ENCODE measurements at regions not wholly inside any gene's neighbourhood (a gene's known extent, or its start where the extent isn't known, plus 50 kb on each side); places are given as distances from the start of the nearest gene placed in this dataset.

DNA sequence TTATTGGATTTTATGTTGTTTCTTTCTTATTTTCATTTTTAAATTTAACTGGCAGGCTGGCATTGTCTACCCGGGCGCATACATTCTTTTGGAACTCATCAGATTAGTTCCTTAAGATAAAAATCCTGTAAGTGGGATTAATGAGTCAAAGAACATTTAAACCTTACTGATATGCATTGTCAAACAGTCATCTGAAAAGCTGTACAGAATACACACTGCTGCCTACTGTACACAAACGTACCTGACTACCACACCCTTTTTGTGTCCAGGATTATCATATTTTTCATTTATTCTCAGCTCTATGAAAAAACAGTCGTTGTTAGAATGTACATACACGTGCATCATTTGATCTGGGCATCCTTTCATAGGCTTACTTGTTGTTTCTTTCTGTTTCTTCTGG lies 358.3 kb downstream of the EFNB2 start:
- no peak for DNase-seq (ENCODE audit: low read depth in 2 of 3, low spot score in 1 of 3)

DNA sequence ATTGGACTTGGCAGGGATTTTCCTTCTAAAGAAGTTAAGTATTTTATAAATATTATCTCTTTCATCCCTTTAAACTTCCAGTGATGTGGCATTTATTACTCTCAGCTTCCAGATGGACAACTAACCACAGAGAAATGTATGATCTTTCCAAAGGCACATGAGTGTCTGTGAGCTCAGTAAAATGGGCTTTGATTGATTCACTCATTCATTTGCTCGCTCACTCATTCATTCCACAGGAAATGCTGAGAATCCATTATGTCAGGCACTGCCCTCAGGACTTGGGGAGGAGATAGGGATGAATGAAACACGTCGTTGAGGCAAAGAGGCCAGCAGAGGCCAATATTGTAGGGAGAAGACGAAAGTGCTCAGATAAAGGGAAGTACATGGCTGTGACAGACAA lies 359.3 kb downstream of the EFNB2 start:
- no peak for DNase-seq (ENCODE audit: low read depth in 2 of 3, low spot score in 1 of 3)

DNA sequence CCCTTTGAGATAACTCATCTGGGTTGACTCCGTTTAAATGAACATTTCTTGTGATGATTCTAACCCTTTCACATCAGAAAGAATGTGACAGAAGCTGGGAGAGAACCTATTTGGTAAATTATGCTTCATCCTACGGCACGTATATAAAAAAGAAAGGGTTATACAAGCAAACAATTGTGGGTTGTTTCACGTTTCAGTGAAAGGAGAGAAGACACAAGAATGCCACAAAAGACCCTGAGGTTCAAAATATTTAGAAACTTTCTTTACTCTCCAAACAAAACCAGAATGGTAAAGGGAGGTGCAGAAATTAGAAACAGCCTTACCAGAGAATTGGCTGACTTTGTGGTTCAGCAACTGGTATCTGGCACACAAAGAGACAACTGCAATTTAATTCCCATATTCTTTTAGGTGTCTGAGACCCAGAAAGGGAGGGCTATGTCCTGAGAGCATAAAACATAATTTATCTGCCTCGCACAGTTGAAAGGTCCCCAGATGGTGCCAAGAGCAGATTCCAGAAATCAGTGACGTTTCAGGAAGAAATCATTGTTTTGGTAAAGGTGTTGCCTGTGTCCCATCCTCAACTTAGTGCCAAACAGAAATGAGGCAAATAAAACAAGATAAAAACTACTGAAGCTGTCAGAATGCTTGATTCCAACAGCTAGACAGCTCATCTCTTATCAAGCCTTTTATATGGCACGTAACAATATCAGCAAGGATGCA lies 361.4 kb downstream of the EFNB2 start:
- no peak for DNase-seq (ENCODE audit: low read depth in 2 of 3, low spot score in 1 of 3)

DNA sequence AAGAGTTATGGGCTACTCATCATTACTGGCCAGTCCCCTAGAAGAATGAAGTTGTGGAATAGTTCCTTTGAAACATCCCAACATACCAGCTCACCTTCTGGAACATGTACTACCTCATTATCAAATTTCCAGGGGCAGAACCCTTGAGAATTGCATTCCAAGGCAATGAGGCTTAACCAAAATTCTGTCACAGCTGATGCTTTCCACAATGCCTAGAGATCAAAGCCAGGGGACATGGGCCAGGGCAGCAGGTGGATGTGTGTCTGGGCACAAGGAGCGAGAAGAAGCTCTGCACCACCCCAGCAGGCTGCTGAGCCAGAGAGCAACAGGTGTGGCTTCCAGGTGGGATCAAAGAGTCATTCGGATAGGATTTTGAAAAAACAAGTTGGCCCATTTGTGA lies 362.1 kb downstream of the EFNB2 start:
- DNase-seq (ENCODE audit: low read depth in 2 of 3, low spot score in 1 of 3), result no peak

DNA sequence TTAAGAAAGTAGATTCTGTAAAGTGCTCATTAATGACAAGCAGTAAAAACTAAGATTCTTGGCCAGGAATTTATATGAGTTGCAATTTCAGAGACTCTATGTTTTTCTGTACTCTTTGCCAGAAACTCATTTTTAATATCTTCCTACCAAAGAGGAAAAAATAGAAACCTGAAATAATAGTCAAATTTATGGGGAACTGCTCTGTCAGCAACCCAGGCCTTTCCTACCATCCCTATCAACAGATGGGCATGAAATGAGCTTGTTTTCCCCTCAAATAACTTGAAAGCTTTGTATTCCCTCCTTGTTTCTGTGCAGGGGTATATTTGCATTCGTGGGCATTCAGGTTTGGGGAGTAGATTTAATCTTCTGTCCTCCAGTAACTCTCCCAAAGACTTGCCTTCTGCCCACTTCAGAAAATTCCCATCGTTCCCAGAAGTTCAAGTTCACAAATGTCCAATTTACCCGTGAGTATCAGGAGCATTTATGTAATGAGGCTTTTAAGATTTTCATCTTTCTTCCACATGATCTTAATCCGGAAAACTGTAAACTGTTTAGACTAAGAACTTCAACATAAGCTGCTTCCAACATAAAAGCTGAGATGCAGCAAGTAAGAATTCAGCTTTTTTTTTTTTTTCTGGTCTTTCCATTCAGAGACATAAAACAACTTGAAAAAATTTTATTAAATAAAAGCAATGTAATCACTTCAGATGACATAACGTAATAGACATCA lies 363.1 kb downstream of the EFNB2 start:
- DNase-seq (ENCODE audit: low read depth in 2 of 3, low spot score in 1 of 3), result no peak

DNA sequence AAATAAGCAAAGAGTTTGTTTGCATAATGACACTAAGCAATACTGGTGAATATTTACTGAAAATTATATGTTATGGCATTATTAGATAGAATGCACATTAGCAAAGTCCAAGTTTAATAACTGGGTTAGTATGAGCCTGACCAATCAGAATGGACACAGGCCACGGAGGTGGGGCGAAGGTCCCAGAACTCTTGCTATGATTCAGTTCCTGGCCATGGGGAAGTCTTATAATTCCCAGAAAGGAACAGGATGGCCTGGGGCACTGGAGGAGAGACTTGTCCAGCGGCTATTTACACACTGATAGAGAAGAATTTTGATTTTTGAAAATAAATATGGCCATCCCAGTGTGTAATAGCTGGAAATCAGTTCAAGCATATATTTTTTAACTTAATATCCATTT lies 372.0 kb downstream of the EFNB2 start:
- no peak for DNase-seq (ENCODE audit: low read depth in 2 of 3, low spot score in 1 of 3)

DNA sequence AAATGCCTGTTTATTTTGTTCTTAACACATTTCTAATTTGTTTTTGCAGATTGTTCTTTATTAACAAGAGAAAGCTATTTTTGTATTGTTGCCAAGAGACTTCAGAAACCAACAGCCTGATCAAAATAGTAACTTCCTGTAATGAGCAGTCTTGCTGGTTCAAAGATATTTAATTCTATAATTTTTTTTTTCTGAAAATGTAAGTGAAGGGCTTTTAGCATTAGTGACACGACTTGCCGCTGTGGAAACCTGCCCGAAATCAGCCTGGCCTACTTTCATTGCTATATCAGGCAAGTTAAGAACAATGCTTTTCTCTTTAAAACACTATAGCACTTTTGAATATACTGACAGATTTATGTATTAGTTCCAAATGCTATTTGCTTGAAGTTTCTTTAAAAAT lies 374.3 kb downstream of the EFNB2 start:
- DNase-seq (ENCODE audit: low read depth in 2 of 3, low spot score in 1 of 3), result no peak

DNA sequence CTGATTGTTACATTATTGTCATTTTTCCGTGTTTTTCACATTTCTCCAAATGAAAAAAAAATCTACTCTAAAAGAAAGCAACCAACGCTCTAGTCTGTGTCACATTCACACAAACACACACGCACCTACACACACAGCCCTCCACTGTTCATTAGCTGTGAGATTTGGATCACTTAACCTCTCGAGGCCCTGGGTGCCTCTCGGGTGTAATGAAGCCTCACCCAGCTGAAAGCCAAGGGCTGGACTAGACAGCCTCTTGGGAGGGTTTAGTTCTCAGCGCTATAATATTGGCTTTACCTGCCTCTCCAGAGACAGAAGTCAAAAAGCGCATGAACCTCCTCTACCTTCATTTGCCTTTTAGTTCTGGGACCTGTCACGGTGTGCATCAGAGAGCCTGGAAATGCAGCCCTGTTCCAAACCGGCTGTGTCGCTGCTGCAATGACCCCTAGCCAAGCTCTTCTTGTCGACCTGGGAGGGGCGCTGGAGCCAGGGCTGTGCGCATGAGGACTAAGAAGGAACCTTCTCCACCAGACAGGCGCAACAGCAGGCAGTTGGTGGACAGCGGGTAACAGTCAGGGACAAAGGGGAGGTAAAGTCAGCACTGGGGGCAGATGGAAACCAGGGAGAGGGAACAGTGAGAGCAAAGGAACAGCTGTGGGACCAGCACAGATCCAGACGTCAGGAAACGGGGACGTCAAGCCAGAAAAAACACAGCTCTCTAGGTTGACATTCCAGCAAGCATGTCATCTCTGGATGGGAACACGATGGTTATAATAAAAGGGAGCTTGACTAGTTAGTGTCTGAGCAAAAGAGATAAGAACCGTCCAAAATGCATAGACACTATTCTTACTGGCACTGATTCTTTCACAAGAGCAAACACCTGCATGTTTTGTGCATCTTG lies 375.9 kb downstream of the EFNB2 start:
- no peak for DNase-seq (ENCODE audit: low read depth in 2 of 3, low spot score in 1 of 3)

DNA sequence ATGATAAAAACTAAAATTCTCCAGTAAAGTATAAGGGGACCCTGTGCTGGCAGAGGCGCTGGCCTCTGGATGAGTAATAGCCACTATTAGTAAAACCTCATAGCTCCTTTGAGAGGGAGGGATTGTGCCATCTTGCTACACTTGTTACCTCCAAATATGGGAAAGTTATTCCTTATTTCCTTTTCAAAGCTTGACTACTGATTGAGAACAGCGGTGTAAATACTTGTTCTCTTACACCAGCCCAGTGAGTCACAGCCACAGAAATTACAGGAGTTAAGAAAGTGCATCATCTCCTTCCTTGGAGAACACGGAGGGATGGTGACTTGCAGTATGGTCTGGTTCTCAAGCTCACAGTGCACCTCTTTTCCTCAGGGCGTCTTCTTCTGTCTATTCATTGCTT lies 379.0 kb downstream of the EFNB2 start:
- DNase-seq (ENCODE audit: low read depth in 2 of 3, low spot score in 1 of 3), result no peak

DNA sequence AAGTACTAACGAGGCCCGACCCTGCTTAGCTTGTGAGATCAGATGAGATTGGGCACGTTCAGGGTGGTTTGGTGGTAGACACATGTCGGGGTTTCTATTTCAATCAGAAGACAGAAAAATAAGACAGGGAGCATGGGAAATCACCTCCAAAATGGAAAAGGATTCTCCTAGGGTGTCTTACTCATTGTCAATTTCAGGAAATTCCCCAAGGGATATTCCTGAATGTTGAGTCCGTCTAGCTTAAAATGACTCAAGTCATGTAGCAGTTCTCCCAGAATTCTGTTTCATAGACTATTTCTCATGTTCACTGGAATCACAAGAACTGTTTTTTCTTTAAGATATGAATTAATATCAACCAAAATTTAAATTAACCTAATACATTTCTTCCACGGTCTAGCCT lies 380.1 kb downstream of the EFNB2 start:
- no peak for DNase-seq (ENCODE audit: low read depth in 2 of 3, low spot score in 1 of 3)

DNA sequence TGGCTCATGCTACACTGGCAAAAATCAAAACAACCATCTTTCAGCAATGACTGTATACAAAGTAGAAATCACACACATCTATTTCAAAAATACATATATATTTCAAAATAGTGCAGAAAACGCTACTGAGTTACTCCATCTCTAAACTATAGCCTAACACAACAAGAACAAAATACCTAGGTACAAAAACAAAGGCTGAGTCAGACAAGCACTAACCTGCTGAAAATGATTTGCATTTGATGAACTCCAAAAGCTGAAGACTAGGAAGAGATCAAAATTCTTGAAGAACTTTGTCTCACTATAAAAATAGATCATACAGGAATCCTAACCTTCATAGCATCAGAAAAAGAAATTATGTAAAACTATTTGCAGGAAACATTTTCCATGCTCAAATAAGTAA lies 381.6 kb downstream of the EFNB2 start:
- no peak for DNase-seq (ENCODE audit: low read depth in 2 of 3, low spot score in 1 of 3)

DNA sequence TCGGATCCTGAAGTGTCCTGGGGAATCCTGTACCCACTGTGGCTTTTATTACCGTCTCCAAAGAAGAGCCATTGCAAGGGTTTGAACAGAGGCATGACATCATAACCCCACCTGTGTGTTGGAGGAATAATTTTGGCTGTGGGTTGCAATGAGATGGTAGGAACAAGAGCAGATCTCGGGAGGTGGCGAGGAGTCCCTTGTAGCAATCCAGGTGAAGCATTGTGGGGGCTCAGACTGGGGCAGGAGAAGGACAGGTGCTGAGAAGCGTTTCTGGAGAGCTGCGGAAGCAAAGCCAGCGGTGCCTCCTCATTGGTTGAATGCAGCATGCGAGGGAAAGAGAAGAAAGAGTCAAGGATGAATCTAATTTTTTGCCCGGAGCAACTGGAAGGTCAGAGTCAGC lies 382.4 kb downstream of the EFNB2 start:
- DNase-seq (ENCODE audit: low read depth in 2 of 3, low spot score in 1 of 3), result no peak

DNA sequence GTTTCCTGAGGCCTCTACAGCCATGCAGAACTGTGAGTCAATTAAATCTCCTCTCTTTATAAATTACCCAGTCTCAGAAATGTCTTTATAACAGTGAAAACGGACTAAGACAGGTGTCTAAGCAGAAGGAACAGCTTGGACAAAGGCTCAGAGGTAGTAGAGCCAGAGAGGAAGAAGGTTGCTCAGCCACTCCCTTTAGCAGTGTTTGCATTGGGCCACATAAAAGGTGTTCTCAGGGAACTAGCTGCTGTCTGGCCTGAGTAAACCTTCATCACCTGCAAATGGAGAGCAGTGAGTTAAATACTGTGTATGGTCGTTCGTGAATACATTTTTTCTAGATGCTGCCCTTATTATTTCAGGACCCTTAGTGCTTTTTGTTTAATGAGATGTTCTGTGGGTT lies 383.4 kb downstream of the EFNB2 start:
- no peak for DNase-seq (ENCODE audit: low read depth in 2 of 3, low spot score in 1 of 3)

DNA sequence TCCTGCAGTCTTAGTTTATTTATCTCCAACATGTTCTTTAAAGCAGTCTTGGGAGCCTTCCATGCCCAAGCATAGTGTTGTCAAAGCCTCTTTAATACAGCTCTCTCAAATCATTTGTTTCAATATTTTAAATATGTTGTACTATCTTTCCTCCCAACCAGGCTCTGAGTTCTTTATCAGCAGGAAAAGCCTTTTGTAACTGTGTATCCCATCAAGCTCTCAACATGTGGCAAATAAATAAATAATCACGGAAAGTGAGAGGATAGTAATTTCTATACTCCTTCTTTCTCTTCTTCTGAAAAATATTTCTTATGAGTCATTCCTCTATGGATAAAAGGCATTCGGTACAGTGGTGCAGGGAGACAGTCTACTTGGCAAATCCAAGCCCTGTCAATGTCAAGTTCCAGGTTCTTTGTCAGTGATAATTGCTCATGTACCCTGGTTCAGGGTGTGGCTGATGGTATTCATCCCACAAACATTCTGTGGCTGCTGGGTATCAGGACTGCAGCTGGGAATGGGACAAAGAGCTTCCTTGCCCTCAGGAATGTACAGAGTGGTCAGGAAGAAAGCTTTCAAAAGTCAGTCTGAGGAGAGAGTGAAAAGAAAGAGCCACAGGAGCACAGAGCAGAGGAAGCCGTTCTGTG lies 384.3 kb downstream of the EFNB2 start:
- no peak for DNase-seq (ENCODE audit: low read depth in 2 of 3, low spot score in 1 of 3)

DNA sequence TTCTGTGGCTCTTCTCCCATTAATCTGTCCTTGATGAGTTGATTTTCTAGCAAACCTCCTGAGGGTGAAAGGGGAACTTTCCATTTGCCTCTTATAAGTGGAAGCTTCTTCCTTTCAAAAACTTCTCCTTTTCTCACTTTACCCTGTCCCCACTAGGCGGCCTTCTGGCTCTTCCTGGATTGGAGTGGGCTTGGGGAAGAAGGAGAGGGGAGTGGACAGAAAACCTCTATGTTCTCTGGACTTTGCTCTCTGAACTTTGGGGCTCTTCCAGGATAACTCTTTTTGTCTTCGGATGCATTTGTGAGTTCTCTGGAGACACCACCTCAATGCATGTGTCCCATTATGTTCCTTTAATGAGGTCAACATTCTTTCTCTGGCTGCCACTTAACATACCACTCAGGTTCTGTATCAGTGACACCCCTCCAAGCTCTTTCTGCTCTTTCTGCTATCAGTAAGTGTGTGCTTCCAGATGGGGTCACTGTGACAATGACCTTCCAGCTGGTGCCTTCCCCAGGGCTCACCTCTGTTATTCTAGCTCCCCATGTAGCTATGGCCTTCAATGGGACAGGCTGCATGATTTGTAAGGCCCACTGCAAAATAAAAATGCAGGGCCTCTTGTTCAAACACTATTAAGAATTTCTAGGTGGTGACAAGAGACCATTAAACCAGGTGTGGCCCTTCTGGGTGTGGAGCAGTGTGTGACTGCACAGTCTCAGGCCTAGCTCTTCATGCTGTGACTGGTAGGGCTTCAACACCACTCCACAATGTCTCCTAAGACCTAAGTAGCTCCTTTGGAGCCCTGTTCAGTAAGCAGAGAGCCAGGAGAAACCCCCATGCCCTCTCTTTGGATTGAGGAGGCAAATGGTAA lies 389.2 kb downstream of the EFNB2 start:
- no peak for DNase-seq (ENCODE audit: low read depth in 2 of 3, low spot score in 1 of 3)

DNA sequence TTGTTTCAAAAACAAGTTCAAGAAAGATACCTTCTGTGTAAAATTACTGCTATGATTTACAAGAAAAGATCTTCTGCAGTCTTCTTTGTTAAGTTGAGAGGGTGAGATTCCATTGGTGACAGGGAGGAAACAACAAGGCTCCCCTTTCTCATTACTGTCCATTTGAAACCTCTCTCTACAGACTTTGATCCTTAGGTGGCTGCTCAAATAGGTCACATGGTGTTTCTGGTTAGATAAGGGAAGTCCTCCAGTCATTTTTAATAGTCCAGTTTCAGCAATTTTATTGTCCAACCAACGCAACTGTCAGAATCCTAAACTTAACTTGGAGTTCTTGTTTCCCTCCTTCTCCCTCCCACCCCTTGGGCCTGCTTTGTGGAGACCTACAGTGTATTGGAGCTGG lies 390.4 kb downstream of the EFNB2 start:
- DNase-seq (ENCODE audit: low read depth in 2 of 3, low spot score in 1 of 3), result no peak

DNA sequence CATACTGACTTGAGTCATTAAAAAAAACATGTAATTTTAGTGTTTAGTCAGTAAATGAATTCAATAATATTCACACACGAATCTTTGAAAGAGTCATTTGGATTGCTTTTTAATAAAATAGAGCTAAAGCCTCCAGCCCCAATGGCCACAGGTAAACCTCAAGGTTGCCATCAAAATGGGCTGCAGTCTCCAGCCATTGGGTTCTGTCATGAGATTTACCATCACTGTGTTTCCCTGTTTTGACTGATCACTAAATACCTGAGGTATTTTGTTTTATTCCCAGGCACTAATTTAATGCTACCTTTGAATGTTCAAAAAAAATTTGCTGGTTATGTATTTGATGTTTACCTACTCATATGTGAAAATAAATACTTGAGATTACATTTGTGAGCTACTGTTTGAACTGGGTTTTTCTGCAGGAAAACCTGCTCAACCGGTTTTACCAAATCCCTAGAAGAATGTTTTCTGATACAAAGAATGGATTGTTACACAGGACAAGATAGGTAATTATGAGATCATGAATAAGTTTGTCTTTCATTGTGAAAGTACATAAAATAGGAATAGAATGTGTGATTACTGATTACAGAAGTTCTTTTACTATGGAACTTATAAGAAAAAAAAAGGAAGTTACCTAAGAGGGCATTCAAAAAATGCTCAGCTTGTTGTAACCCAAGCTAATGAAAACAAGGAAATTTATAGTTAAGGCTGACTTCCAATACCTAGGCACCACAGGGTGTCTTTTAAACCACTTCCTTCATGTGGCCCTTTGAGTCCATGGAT lies 391.3 kb downstream of the EFNB2 start:
- DNase-seq (ENCODE audit: low read depth in 2 of 3, low spot score in 1 of 3), result no peak

DNA sequence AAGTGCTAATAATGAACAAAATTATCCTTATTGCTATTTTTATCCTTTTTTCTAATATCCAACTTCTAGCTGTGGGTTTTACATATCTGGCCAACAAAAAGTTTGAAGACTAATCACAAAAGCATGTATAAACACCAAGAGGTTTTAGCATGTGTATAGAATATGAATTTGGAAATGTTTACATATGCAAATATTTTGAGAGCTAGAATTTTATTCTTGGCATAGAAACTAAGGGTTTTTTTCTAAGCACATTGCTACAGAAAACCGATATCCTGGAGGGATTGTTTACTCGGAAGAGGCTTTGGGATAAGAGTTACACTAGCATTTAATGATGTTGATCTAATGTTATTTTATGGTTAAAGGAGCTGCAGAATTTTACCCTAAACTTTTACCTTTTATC lies 392.1 kb downstream of the EFNB2 start:
- no peak for DNase-seq (ENCODE audit: low read depth in 2 of 3, low spot score in 1 of 3)

DNA sequence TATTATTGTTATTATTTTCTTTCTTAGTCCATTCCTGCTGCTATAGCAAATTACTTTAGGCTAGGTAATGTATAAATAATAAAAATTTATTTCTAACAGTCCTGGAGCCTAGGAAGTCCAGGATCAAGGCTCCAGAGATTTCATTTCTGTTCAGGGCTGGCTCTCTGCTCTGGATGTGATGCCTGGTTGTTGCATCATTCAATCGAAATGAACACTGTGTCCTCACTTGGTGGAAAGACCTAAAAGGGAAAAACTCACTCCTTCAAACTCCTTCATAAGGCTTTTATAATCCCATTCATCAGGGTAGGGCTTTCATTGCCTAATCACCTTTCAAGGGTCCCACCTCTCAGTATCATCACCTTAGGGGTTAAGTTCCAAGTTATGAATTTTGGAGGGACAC lies 395.0 kb downstream of the EFNB2 start:
- DNase-seq (ENCODE audit: low read depth in 2 of 3, low spot score in 1 of 3), result no peak

DNA sequence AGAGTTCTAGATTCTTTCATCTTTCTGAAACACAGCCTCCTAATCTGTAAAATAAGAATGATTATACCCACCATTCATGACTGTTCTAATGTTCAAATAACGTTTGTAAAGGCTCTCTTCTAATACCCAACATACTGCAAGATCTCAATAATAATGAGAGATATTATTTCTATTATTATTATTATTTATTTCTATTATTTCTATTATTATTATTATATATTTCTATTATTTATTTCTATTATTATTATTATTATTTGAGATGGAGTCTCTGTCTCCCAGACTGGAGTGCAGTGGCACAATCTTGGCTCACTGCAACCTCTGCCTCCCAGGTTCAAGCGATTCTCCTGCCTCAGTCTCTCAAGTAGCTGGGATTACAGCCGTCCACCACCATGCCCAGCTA lies 395.5 kb downstream of the EFNB2 start:
- DNase-seq (ENCODE audit: low read depth in 2 of 3, low spot score in 1 of 3), result no peak
